GM21423 (cell line): ENCODE measurements at regions not wholly inside any gene's neighbourhood (a gene's known extent, or its start where the extent isn't known, plus 50 kb on each side); places are given as distances from the start of the nearest gene placed in this dataset.
"Not testable (repeated sequence)": the region's sequence is repeated elsewhere in the genome, so short reads cannot be mapped to it uniquely, and the experiment has no call there.

ENCODE experiments used
- ATAC-seq: cut with Tn5 transposase; IDR thresholded peaks from one replicate; pipeline ENCODE4 v1.9.1; 2021; ENCODE audit warnings: mild to moderate bottlenecking, moderate library complexity; ENCODE audit not compliant: unreplicated experiment

DNA sequence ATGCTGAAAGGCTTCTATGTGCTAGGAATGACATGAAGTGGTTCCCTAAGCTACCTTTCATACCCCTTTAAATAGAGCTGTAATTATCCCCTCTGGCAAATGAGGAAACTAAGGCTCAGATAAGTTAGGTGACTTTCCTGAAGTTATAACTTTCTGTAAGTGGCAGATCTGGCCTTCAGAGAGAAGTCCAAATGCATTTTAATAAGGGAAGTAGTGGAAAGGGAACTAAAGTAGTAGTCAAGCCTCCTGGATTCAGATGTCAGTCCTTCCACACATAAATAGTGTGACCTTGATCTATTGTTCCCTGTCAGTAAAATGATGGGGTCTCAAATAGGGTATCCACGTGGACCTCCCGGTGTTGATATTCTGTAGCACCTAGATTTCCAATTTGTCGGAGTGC lies 277.7 kb downstream of the EDEM1 start:
- no peak for ATAC-seq

DNA sequence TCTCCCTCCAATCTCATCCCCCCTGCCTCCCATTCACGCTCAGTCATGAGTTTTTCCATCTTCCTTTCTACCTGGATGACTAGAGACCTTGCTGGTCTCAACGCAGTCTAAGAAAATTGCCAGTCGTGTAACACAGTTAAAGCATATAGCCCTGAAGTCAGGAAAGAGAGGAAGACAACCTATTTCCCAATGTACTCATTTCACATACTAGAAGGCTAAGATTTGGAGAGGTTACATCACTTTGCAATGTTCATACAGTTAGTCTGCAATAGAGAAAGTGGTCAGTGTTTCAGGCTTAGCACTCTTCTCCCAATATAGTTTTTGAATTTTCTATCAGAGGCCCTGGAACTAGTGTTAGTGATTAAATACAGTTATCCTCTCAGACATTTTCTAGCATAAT lies 278.6 kb downstream of the EDEM1 start:
- no peak for ATAC-seq

DNA sequence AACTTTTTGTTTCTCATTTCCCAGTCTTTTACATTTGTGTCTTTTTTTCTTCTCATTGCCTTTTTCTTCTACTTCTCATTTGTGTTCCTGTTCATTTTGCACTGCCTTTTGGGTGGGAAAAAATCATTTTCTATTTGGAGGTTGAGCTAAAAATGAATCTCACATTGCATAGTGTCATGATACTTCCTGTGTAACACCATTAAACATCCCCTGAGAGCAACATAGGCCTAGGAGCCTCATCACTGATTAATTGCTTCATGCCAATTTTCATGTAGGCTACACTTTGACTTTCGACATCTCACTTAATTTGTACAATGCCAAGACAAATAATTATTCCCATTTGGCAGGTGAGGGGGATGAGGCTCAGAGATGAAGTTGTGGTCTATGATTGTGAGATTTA lies 279.2 kb downstream of the EDEM1 start:
- no peak for ATAC-seq

DNA sequence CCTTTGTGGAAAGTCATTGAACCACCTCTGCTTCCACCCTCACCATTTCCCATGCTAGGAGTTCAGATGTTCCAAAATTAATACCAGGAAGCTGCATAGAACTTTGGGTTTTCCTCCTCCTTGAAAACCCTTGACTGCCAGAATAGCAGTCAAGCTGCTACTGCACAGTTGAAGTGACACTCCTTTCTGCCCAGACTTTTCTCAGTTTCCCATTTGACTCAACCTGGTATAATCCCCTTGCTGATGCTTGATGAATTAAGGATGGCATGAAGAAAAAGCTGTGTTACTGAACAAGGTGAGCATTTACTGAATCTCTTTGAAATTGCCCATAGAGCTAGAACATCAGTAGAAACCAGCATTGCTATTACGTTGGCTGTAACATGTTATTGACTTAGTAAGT lies 286.0 kb downstream of the EDEM1 start:
- ATAC-seq, result no peak

DNA sequence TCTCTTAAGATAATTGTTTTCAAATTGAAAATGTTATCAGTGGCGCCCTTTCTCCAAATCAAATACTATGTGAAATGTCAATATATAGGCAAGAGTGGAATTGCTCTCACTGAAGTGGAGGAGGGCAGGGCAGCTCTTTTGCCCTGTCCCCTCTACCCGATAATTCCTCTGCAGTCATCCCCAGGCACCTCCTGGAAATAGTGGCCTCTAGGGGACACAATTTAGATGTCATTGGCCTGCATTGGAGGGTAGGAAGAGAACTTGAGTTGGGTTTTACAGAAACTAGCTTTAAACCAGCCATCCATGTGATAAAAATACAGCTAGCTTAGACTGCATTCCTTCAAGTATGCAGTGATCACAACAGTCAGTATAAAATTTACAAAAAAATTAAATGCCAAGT lies 288.9 kb downstream of the EDEM1 start:
- no peak for ATAC-seq

DNA sequence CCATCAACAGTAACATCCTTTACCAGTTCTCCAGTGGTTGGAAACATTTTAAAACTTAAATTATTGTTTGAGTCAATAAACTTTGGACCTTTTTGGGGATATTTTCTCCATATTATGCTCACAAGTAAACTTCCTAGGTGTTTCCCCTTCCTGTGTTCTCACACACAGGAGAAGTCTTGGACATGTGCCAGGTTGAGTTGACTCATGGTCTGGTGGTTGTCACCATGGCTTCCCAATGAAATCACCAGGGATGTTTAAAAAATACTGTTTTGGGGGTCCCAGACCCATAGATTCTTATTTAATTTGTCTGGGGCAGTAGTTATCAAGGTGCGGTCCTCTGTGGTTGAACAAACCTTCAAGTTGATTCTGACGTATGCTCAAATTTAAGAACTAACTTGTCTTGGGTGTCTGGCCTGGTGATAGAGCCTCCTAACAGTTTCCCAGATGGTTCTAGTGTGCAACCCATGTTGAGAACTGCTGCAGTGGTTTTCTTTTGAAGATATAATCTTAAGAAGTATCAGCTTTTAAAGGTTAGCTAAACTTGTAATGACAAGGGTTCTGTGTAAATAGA lies 291.8 kb downstream of the EDEM1 start:
- ATAC-seq, result no peak

DNA sequence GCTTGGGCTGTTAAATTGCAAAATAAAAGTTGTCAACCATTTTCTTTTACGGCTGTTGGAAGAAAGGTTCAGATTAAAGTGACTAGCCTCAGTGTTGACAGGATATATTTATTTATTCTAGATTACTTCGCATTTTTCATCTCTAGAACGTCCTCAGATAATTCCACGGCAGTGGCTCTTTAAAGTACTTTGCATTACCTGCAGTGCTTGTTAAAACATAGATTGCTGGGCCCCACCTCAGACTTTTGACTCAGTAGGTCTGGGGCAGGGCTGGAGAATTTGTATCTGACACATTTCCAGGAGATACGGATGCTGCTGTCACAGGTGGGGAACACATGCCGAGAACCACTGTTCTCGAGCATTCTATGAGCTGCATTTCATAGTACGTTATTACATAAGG lies 292.7 kb downstream of the EDEM1 start:
- ATAC-seq, result no peak

DNA sequence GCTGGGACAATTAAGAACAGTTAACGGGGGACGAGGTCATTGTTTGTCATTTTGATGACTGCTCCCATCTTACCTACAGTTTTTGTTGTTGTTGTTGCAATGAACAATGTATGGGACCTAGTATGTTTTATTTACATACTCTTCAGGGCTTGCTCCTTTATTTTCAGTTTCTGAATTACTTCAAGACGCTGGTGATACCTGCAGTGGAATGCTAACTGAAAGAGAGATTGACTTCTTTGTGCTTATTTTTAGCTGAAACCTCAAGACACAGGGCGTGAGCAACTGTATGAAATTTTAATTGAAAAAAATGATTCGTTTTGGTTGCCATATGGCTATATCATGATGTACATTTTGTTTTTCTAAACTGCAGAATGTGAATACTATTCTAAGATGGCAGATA lies 297.9 kb downstream of the EDEM1 start:
- no peak for ATAC-seq

DNA sequence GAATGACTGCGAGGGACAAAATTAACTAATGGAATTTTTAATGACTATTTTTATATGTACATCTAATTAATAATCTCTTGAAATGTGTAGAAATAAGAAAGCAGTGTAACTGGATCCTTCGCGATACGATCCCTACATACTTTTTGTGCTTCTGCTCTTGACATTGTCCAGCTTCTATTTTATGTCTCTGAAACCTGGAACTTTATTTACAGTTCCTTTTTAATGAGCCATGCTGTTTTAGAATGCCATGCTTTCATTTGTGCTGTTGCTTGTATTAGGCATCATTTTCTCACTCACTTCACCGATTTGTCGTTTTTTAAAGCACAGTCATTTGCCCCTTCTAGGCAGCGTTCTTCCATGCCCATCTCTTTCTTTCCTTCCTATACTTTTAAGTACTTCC lies 301.3 kb downstream of the EDEM1 start:
- ATAC-seq, result no peak

DNA sequence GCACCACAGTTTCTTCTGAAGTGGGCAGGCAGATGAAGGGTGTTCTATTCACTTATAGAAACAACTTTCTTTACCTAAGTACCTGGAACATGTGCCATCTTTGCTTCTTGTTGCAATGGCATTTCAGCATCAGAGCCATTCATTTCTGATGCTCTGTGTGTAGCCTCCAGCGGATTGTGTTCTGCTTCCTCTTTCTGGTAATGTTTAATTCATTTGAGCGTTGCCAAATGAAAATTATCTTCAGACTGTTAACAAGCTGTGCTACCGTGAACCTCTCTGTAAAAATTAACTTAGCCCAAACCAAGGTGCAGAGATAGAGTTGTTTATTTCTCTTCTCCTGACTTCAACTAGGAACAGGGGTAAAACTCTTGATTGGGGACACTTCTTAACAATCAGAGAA lies 302.0 kb downstream of the EDEM1 start:
- peak; percentile 95 for ATAC-seq

DNA sequence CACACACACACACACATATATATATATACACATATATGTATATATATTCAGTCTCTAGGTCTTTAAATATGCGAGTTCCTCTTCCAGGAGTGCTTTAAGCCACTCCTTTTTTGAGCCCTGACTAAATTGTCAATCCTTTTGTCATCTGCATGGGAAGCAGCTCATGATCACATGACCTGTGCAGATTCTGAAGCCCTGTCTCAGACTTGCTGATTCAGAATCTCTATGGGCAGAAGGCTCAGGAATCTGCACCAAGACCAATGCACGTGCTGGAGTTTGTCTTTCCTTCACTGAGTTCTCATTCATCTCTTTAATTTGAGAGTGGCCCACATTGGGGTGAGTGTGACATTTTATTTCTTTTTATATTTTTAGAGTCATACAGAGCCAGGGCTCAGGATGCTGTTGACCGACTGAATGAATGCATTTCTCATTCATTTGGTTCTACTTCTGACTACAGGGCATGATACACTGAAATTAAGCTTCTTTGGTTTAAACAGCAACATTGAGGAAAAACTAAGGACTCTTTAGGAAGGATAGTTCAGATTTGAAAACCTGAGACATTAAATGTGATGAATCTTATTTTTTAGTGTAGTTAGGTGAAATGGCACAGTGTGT lies 307.5 kb downstream of the EDEM1 start:
- ATAC-seq, result no peak

DNA sequence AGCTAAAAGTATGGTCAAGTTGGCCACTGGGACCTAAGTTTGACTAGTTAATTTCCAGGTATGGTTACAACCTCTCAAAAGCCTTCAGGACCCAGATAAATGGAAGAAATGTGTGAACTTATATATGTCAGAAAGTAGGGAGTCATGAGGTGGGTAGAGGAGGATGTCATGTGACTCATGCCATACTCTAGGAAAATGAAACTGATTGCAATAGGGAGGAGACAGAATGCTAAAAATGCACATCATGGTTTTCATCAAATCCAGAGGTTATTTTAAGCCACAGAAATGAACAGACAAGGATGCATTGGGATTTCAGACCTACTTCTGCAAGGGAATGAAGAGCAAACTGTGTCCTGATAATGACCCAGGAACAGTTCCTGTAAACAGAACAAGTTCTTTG lies 310.0 kb downstream of the EDEM1 start:
- ATAC-seq, result no peak

DNA sequence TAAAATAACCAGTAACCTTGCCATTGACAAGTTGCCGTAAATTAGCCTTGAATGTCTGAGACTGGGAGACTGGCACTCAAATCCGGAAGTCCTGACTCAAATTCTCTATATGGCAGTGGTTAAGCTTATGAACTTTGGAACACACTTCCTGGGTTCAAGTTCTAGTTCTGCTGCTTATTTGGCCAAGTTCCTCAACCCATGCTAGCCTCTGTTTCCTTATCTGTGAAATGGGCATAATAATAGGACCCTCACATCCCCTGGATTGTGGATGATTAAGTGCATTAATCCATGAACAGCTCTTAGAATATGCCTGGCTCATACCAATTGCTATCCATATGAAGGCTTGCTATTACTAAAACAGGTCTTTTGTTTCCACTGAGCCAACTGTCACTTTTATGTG lies 311.5 kb downstream of the EDEM1 start:
- peak; percentile 25 for ATAC-seq

DNA sequence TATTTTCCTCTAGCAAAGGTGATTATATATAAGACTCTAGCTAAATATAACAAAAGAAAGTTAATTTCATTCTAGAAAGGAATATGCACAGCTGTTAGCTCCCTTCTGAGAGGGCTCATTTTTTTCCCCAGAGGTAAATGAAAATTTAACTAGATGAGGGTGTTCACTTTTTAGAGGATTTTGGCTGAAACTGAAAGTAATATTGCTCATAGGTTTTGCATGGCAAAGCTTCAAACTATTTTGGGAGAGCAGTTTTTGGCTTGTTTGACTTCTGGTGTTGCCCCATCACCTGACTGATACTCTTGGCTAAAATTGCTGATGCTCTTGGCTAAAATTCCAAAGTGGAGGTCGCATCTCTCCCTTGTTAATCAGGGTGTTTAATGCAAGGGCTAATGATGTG lies 311.9 kb downstream of the EDEM1 start:
- peak; percentile 90 for ATAC-seq

DNA sequence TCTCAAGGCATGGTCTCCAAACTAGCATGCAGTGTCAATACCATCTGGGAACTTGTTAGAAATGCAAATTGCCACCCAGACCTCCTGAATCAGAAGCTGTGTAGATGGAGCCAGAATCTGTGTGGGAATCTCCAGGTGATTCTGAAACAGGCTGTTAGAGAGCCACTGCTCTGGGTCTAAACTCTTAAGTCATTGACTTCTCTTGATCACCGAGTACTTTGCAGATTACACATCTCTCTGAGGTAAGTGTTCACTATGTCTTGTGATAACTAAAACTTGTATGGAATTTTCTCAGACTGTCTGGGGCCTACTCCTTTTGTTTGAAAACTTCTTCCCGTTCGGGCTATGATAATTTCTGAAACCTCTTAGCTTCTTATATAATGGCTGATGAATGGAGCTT lies 315.6 kb downstream of the EDEM1 start:
- ATAC-seq, result no peak

DNA sequence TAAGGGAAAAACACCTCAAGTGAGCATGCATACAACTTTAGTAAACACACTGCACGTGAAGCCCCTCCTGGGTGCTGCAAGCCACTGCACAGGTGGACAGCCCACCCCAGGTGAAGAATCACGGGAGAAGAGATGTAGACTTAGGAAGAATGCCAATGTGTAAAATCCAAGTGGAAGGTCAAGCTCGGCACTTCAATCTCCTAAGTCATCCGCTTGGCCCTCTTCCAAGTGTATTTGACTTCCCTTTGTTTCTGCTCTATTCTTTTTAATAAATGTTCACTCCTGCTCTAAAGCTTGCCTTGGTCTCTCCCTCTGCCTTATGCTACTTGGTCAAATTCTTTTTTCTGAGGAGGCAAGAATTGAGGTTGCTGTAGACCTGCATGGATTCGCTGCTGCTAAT lies 316.6 kb downstream of the EDEM1 start:
- no peak for ATAC-seq

DNA sequence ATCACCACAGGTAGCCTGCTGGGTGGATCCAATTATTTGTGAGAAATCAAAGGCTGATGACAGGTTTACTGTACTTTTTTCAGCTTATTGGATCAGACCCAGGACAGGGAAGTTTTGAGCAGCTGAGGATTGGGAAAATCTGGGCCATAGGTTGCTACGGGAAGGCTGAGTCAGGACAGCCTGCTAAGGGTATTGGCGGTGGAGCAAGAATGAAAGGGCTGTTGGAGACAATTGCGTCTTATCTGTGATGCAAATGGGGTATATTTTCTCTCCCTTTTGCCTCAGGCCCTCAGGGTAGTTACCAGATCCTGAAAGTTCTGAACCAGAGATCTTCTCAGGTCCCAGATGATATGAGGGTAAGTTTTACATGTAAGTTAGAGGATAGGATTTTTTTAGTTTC lies 317.7 kb downstream of the EDEM1 start:
- ATAC-seq, result no peak

DNA sequence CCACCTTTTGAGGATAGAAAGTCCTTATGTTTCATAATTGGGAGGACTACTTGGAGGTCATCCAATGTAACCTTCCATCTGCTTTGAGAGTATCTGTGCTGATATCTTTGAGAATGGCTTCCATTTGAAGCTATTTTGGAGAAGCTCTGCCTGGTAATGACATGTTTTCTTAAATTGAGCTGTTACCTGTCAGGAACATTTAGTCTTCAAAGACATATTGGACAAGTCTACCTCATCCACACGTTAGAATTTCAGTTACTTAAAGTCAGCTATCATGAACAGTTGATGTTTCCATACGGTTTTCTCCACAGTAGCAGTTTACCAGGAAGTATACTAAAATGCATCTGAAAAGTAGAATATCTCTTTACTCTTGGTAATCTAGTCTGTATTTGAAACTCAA lies 318.5 kb downstream of the EDEM1 start:
- no peak for ATAC-seq

DNA sequence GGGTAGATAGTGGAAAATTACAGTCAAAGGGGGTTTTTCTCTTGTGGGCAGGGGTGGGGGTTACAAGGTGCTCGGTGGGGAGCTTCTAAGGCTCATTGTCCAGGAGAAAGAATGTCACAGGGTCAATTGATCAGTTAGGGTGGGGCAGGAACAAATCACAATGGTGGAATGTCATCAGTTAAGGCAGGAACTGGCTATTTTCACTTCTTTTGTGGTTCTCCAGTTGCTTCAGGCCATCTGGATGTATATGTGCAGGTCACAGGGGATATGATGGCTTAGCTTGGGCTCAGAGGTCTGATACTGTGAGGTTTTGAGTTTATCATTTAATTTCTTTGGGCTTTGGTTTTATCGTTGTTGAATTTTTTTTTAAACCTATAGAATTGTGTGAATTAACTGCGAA lies 321.4 kb downstream of the EDEM1 start:
- not testable (repeated sequence) for ATAC-seq

DNA sequence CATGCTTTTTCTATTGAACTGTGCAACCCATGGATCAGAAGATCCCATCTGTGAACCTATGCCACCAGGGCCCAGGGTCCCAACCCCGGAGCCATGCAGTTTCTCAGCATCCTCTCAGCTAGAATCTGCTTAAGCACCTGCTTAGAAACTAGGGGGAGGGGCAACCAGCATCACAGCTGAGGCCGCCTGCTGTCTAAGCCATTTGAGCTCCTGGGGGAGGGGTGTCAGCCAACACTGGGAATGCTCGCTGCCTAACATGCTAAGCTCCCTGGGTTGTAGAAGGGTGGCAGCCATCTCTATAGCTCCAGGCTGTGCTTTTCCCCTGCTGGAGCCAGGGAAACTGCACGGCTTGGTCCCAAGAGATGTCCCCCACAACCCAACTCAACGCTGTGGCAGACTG lies 322.8 kb downstream of the EDEM1 start:
- ATAC-seq, result no peak

DNA sequence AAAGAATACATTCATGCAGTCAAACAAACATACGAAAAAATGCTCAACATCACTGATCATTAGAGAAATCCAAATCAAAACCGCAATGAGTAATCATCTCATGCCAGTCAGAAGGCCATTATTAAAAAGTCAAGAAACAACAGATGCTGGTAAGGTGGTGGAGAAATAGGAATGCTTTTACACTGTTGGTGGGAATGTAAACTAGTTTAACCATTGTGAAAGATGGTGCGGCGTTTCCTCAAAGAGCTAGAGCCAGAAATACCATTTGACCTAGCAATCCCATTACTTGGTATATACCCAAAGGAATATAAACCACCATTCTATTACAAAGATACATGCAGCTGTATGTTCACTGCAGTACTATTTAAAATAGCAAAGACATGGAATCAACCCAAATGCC lies 330.4 kb downstream of the EDEM1 start:
- ATAC-seq, result no peak

DNA sequence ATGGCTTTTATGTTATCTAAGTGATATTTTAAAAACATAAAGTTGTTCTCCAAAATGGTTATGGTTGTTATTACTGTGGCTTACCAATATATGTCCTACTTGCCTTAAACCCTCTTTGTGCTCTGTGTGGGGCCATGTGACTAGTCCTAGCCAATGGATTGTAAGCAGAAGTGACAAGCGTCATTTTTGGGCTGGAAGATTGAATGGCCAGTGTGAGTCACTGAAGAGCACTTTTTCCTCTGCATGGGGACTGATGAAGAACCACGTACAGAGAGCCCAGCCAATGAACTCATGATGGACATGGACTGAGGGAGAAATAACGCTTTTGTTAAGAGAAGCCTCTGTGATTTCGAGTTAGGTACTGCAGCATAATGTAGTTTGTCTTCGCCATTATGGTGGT lies 332.7 kb downstream of the EDEM1 start:
- ATAC-seq, result no peak

DNA sequence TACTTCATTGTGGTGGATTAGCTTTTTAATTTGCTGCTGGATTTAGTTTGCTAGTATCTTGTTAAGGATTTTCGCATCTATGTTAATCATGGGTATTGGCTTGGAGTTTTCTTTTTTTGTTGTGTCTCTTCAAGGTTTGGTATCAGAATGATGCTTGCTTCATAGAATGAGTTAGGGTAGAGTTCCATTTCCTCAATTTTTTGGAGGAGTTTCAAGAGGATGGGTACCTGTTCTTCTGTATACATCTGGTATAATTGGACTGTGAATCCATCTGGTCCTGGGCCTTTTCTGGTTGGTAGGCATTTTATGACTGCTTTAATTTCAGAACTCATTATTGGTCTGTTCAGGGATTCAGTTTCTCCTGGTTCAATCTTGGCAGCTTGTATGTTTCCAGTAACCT lies 335.6 kb downstream of the EDEM1 start:
- ATAC-seq, result no peak
